ENCODE measurements at regions not wholly inside any gene's neighbourhood (a gene's known extent, or its start where the extent isn't known, plus 50 kb on each side); places are given as distances from the start of the nearest gene placed in this dataset.

DNA sequence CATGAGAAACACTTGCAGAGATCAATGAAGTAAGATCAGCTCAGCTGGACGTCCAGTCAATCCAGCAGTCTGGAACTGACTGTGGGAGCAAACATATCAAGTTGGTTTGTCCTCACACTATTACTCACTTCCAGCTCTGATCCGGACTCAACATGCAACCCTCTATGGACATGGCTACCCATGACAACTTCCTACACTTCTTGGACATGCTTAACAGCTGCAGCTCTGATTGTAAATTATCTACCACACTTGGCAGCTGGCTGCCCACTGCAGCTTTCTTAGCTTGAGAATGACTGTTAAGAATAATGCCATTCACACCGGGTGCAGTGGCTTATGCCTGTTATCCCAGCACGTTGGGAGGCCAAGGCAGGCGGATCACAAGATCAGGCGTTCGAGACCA is 429.8 kb downstream of the EPHA4 start:
- no peak for DNase-seq

DNA sequence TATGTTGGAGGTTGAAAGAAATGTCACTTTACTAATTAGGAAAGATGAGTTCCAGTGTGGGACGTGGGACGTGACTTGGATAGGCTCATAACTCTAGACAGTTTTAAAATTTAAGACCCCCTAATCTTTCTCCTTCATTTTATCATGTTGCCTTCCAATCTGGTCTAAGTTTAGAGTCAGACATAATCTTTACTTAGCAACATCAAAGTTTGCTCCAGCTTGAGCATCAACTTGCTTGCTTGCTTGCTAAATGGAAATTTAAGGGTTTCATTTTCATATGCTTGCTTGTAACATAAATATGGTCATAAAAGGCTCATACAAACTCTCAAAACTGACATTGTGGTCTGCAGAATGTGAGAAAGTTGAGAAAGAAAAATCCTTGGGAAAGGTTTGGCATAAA is 428.9 kb downstream of the EPHA4 start:
- DNase-seq = no peak

DNA sequence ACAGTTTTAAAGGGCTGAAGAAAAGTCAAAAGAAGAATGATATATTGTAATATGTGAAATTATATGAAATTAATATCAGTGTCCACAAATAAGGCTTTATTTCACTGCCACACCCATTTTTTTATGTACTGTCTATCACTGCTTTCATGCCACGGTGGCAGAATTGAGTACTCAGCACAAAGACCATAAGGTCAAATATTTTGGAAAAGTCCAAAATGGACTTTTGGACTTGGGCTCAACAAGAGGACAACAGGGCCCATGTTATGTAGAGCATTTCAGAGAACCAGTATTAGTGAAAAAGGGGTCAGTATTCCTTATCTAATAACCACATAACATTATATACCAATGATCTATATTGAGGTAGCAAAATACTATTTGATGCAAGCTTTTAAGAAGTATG is 427.2 kb downstream of the EPHA4 start:
- no peak for DNase-seq

DNA sequence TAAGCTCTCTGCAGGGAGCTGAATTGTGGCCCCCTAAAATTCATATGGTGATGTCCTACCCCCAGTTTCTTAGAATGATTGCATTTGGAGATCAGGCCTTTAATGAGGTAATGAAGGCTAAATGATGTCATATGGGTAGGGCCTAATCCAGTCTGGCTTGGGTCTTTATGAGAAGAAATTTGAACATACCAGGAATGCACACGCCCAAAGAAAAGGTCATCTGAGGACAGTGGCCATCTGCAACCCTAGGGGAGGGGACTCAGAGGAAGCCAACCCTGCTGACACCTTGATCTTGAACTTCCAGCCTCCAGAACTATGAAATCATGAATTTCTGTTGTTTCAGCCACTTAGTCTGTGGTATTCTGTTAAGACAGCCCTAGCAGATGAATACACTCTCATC is 426.7 kb downstream of the EPHA4 start:
- no peak for DNase-seq

- DNase-seq = no peak
Observed at GRCh38 chr2:221153226-221153625, 418.9 kb downstream of the EPHA4 start.

- DNase-seq = no peak
Observed at GRCh38 chr2:221154176-221154575, 417.9 kb downstream of the EPHA4 start.

- no peak for DNase-seq
Observed at GRCh38 chr2:221156062-221156734, 415.9 kb downstream of the EPHA4 start.

DNA sequence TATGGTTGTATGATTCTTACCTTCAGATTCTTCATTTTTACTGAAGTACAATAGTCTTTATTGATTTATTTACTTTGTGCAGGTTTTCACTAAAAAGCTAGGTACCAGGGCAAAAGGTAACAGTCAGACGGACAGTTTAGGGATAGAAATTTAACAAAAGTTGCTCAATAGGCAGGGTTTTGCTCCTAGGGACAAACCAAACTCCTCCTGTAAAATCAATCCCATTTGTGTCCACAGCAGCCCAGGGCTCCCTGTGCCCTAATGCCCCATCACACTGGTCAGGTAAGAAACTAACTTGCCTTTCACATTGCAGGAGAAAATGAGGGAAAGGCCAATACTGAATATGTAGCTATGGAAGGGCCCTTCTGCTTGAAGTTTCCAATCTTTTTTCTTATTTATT is 410.9 kb downstream of the EPHA4 start:
- no peak for DNase-seq

- DNase-seq = no peak
Observed at GRCh38 chr2:221166292-221166691, 405.8 kb downstream of the EPHA4 start.

- no peak for DNase-seq
Observed at GRCh38 chr2:221167561-221167960, 404.5 kb downstream of the EPHA4 start.

DNA sequence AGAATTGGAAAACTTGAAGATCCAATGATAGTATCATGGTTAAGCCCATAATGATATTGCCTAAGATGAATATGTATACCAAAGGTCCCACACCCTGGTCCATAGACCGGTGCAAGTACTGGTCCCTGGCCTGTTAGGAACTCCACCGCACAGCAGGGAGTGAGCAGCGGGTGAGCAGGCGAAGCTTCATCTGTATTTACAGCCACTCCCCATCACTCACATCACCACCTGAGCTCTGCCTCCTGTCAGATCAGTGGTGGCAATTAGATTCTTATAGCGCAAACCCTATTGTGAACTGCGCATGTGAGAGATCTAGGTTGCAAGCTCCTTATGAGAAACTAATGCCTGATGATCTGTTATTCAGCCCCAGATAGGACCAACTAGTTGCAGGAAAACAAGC is 402.4 kb downstream of the EPHA4 start:
- DNase-seq = no peak

DNA sequence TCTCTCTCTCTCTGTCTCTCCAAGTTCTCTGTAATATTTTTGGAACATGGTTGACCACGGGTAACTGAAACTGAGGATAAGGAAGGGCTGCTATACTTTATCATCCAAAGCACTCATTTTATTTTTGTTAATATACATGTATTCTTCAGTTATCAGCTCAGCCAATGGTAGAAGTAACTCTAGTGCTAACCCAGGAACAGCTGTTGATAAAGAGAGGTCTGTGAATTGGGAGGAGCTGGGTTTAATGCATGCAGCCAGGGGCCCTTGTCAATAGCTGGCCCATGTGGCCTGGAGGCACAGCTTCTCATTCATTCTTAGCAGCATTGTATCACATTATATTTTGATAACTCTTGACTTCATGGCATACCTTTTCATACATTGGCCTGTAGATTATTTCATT is 401.6 kb downstream of the EPHA4 start:
- DNase-seq = no peak

DNA sequence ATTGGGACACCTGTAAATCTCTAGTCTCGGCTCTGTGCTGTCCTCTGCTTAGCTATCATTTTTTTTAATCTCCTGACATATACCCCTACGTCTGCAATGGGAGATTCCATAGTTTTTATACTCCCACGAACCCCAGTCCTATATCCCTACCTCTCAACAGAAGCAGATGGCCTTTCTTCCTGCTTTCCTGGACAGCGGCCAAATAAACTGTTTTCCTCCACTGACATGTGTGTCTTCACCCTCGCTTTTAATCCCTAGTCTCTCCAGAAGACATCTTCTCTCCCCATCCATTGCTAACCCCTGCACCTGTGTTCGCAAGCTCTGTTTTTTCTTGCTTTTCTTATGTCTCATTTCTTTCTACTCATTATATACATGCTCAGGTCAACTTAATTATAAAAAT is 395.4 kb downstream of the EPHA4 start:
- no peak for DNase-seq

- DNase-seq = no peak
Observed at GRCh38 chr2:221178139-221178538, 394.0 kb downstream of the EPHA4 start.

DNA sequence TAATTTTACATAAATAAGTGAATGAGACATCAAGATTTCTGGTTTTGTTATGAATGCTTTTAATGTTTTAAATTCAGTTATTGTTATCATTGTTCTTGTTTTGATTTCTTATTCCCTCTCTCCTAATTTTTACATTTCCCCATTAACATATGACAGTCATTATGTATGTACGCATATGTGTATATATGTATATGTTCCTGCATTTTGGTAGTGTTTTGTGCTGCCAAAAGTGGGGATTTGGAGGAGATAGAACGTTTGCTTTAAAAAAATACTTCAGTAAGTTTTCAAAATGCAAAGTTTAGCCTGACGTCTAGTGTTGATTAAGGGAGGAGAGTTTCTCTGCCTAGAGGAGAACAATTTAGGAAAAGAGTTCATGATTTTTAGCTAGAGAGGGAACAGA is 385.2 kb downstream of the EPHA4 start:
- no peak for DNase-seq

DNA sequence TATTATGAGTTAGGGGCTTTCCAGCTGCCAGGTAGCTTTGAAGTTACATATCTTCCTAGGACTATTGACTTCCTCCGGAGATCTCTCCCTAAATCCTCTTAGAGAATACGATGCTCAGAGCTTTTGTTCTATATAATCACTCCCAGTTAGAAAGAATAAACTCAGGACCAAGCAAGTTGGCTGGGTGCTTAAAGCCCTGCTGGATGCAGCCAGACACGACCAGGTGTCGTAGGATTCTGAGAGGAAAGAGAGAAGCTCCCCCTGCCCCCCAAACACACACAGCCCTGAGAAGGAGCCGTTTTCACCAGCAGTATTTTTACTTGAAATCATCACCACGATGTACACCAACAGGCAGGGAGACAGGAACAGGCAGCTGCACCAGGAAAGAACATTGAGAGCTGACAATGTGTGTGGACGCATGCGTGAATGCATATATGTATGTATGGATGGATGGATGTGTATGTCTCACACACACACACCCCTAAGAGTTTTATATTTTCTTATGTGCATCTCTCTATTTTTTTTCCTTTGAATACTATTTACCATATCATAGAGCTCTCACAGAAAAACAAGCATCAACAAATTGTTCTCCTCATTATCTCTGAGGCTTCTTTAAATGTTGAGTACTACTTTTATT is 382.6 kb downstream of the EPHA4 start:
- DNase-seq = no peak

DNA sequence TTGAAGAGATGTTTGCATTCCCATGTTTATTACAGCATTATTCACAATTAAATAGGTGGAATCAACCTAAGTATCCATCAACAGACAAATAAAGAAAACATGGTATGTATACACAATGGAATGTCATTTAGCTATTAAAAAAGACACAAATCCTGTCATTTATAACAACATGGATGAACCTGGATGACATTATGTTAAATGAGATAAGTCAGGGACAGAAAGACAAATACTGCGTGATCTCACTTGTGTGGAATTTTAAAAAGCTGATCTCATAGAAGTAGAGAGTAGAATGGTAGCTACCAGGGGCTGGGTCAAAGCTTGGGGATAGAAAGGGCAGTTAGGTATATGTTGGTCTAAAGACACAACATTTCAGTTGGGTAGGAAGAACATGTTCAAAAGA is 376.3 kb downstream of the EPHA4 start:
- no peak for DNase-seq

DNA sequence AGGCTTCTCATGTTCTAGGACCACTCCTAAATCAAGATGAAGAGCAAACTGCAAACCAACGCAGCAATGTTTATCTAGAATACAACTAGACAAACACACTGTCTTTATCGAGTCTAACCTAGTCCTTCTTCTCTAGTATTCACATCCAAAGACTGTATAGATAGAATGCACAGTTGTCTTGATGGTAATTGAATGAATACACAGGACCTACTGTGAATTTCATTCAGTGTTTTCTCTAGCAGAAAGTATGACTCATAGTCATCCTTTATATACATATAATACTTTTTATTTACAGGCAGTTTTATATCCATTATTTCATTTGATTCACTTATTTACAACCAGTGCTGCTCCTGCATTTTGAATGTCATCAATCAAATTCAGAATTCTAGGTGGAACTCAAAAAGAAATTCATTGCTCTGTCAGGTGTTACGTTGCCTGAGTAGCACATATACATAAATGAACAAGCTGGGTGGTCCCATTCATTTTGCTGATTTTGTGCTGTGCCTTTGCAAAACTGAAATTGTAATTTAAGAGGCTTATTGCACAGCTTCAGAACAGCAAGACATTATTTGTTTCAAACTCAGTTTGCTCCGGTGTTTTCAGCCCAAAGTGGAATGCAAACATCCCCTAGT is 374.8 kb downstream of the EPHA4 start:
- no peak for DNase-seq

DNA sequence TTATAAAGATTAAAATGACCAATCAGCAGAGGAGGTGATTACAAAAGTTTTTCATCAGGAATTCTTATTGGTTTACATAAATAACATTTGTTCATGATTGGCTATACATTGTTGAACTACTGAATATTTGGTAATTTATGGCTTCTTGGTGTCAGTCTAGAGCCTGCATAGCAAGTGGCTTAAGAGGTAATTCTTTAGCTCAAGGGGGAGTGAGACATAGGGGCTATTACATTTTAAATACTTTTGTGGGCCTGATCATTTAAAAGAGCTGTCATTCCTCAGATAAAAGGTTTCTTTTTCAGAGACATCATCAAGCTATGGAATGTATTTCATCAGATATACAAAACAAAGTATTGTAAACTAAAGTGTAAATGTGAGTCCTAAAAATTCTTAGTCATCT is 373.8 kb downstream of the EPHA4 start:
- DNase-seq = no peak

DNA sequence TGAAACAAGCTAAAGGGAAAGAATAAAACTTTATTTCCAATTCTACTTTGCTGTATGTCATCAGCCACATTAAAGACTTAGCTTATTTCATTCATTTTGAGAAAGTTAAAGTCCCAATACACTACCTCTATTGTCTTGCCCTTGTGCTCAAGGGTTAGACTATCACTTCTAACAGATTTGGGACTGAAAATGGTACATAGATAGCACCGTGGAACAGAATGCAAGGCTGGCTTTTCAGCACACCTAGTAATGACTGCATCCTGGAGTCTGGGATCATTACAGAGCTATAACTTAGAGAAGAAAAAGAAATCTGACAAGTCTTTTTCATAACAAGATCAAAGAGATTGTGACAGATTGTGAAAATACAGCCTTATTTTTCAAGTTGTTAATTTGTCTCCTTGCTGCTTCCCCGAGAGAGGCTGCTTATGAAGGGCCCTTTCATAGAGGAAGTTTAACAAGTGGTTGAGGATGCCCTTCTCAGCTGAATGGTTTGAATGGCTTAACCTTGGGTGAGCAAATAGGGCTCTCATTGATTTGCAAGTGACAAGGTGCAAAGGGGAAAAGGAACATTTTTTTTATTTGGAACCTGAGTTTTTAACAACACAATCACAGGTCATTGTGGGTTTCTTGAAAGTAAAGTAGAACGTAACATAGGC is 371.8 kb downstream of the EPHA4 start:
- no peak for DNase-seq

DNA sequence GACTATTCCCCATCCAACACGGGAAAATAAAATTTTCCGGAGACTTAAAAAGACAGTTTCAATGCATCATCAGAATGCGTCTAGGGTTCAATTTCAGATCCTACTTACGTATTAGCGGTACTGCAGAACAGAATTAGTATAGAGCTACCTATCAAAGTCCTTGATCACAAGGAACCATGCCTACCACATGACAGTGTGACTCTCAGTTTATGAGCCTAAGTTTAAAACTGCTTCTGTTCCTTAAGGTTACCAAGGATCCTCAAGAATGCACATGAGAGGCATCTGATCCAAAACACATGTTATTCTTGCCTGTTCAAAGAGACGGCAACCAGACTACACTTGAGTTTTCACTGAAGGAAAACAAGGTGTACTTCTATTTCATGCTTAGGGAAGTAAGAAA is 369.7 kb downstream of the EPHA4 start:
- DNase-seq = no peak

- DNase-seq = no peak
Observed at GRCh38 chr2:221203125-221203524, 369.0 kb downstream of the EPHA4 start.

DNA sequence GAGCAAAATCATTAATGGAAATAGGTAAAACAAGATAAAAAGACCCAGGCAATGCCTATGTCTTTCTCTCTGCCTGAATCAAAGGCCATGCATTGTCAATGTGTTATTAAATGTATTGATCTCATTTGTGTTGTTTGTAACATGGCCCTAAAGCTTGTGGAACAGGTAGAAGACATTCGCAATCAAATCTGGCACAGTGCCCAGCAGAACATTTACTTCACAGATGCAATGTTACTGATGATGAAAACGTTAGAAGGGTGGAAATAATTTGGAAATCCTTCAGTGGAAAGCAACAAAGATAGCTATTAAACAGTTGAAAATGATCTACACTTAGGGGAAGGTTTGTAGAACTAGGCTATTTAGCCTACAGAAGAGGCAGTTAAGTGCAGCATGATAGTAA is 368.2 kb downstream of the EPHA4 start:
- DNase-seq = no peak

DNA sequence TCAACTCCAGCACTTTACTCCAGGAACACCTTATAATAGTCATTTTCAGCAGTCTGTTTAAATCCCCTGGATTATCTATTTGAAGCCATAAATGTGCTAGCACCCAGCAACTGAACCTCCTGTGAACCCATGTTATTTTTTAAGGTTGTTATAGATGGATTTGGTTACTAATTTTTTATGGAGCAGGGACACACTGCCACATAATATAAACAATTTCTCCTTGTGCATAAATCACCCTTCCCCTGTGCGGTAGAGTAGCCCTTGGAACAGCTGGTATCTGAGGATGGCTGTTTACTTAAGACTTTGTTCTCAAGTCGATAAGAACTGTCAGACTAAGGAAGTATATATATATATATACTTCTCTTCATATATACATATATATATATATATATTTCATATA is 367.4 kb downstream of the EPHA4 start:
- DNase-seq = no peak
